Astrocyte (in vitro differentiated cells and primary cell): ENCODE measurements at regions not wholly inside any gene's neighbourhood (a gene's known extent, or its start where the extent isn't known, plus 50 kb on each side); places are given as distances from the start of the nearest gene placed in this dataset.

Experiments
- DNase-seq: peaks from one replicate; pipeline ENCODE4 v3.0.0-alpha.2; 2010; ENCODE audit warnings: low read depth
- FAIRE-seq: peaks from 2 replicates; lab custom pipeline; 2011; peaks lifted over from hg19 to GRCh38; lab: Jason Lieb, UNC
- H2AFZ ChIP-seq: 2 replicates; pipeline ENCODE4 v1.6.0; 2012; ENCODE audit warnings: low read depth, low read length, inconsistent platforms
- H3K27ac ChIP-seq: 2 replicates; pipeline ENCODE4 v1.5.1; 2011; ENCODE audit warnings: low read depth, low read length, inconsistent platforms
- H3K27me3 ChIP-seq: 2 replicates; pipeline ENCODE4 v1.6.0; 2011; ENCODE audit warnings: low read length, inconsistent platforms; ENCODE audit not compliant: insufficient read depth
- H3K36me3 ChIP-seq: 2 replicates; pipeline ENCODE4 v1.5.1; 2011; ENCODE audit warnings: low read length, inconsistent platforms; ENCODE audit not compliant: insufficient read depth
- H3K4me1 ChIP-seq: 2 replicates; pipeline ENCODE4 v1.5.1; 2011; ENCODE audit warnings: low read length, inconsistent platforms; ENCODE audit not compliant: insufficient read depth
- H3K4me2 ChIP-seq: 2 replicates; pipeline ENCODE4 v1.6.0; 2012; ENCODE audit warnings: low read length, inconsistent platforms
- H3K4me3 ChIP-seq: 2 replicates; pipeline ENCODE4 v1.5.1; 2011; ENCODE audit warnings: low read depth, mild to moderate bottlenecking, low read length, inconsistent platforms; ENCODE audit not compliant: insufficient read depth
- H3K79me2 ChIP-seq: 2 replicates; pipeline ENCODE4 v1.6.0; 2012; ENCODE audit warnings: mild to moderate bottlenecking, low read length, inconsistent platforms; ENCODE audit not compliant: insufficient read depth
- H3K9ac ChIP-seq: 2 replicates; pipeline ENCODE4 v1.6.0; 2012; ENCODE audit warnings: mild to moderate bottlenecking, low read length, inconsistent platforms
- H3K9me3 ChIP-seq: 2 replicates; pipeline ENCODE4 v1.5.1; 2012; ENCODE audit warnings: low read depth, mild to moderate bottlenecking, low read length, inconsistent platforms; ENCODE audit not compliant: insufficient read depth
- H4K20me1 ChIP-seq: 2 replicates; pipeline ENCODE4 v1.6.0; 2012; ENCODE audit warnings: low read length, inconsistent platforms; ENCODE audit not compliant: insufficient read depth
- H3K27ac Mint-ChIP-seq: one replicate; pipeline ENCODE4 v1.8.0; 2021; ENCODE audit warnings: mild to moderate bottlenecking, mixed read lengths; ENCODE audit not compliant: unreplicated experiment
- H3K27me3 Mint-ChIP-seq: one replicate; pipeline ENCODE4 v1.8.0; 2021; ENCODE audit warnings: low read depth, mixed read lengths; ENCODE audit not compliant: unreplicated experiment
- H3K36me3 Mint-ChIP-seq: one replicate; pipeline ENCODE4 v1.8.0; 2021; ENCODE audit warnings: low read depth, mixed read lengths; ENCODE audit not compliant: unreplicated experiment
- H3K4me1 Mint-ChIP-seq: one replicate; pipeline ENCODE4 v1.8.0; 2021; ENCODE audit warnings: low read depth, mixed read lengths; ENCODE audit not compliant: unreplicated experiment
- H3K4me3 Mint-ChIP-seq: one replicate; pipeline ENCODE4 v1.8.0; 2021; ENCODE audit warnings: mild to moderate bottlenecking, moderate library complexity, mixed read lengths; ENCODE audit not compliant: unreplicated experiment
- H3K9me3 Mint-ChIP-seq: one replicate; pipeline ENCODE4 v1.8.0; 2021; ENCODE audit warnings: mild to moderate bottlenecking, mixed read lengths; ENCODE audit not compliant: unreplicated experiment
- CTCF ChIP-seq: IDR thresholded peaks from 2 replicates; pipeline ENCODE4 v1.5.1; 2011; ENCODE audit warnings: low read depth, mild to moderate bottlenecking, inconsistent platforms, low read length, moderate library complexity; ENCODE audit not compliant: insufficient read depth
- EZH2 ChIP-seq: IDR thresholded peaks from 2 replicates; pipeline ENCODE4 v1.6.1; 2012; ENCODE audit warnings: mild to moderate bottlenecking, low read length, inconsistent platforms; ENCODE audit not compliant: insufficient read depth

GRCh38 chr1:188365874-188366273, 1537.1 kb downstream of the PLA2G4A start:
- Histone ChIP-seq H3K4me3 (no peak overlapping the region), H3K9ac (no peak overlapping the region), H2AFZ (no peak overlapping the region), H4K20me1 (no peaks in the 10 kb centered on the region), H3K27me3 (no peaks in the 10 kb centered on the region), H3K79me2 (no peaks in the 10 kb centered on the region), H3K4me2 (no peak overlapping the region), H3K9me3 (no peaks in the 10 kb centered on the region), H3K4me1 (no peaks in the 10 kb centered on the region), H3K27ac (no peak overlapping the region), H3K36me3 (no peaks in the 10 kb centered on the region)
- H3K4me1 Mint-ChIP-seq = no peaks in the 10 kb centered on the region
- H3K36me3 Mint-ChIP-seq = no peaks in the 10 kb centered on the region
- no peaks in the 10 kb centered on the region for H3K9me3 Mint-ChIP-seq
- no peak overlapping the region for H3K27ac Mint-ChIP-seq
- FAIRE-seq (no peak), DNase-seq (no peak)
- H3K4me3 Mint-ChIP-seq = no peak overlapping the region
- TF ChIP-seq EZH2 (no peak), CTCF (peak; percentile 9)
- H3K27me3 Mint-ChIP-seq = no peaks in the 10 kb centered on the region

- Histone ChIP-seq H3K9ac (no peak overlapping the region), H3K4me1 (no peaks in the 10 kb centered on the region), H3K27ac (no peak overlapping the region), H4K20me1 (no peaks in the 10 kb centered on the region), H3K9me3 (no peaks in the 10 kb centered on the region), H3K4me2 (no peak overlapping the region), H3K36me3 (no peaks in the 10 kb centered on the region), H3K4me3 (no peak overlapping the region), H3K79me2 (no peaks in the 10 kb centered on the region), H2AFZ (no peak overlapping the region), H3K27me3 (no peaks in the 10 kb centered on the region)
- Mint-ChIP-seq H3K27ac (no peak overlapping the region), H3K27me3 (no peaks in the 10 kb centered on the region), H3K36me3 (no peaks in the 10 kb centered on the region), H3K4me3 (no peak overlapping the region), H3K4me1 (no peaks in the 10 kb centered on the region), H3K9me3 (no peaks in the 10 kb centered on the region)
- no peak for DNase-seq
- TF ChIP-seq EZH2 (no peak), CTCF (no peak)
- no peak for FAIRE-seq
Observed at GRCh38 chr1:188367661-188368060, 1538.9 kb downstream of the PLA2G4A start.

GRCh38 chr1:188371295-188371806, 1542.6 kb downstream of the PLA2G4A start:
- Histone ChIP-seq H3K79me2 (no peaks in the 10 kb centered on the region), H3K4me2 (no peak overlapping the region), H3K4me1 (no peaks in the 10 kb centered on the region), H2AFZ (no peak overlapping the region), H3K9ac (no peak overlapping the region), H3K4me3 (no peak overlapping the region), H3K27ac (no peak overlapping the region), H4K20me1 (no peaks in the 10 kb centered on the region), H3K36me3 (no peaks in the 10 kb centered on the region), H3K27me3 (no peaks in the 10 kb centered on the region), H3K9me3 (no peaks in the 10 kb centered on the region)
- no peaks in the 10 kb centered on the region for H3K36me3 Mint-ChIP-seq
- H3K4me3 Mint-ChIP-seq = no peak overlapping the region
- no peaks in the 10 kb centered on the region for H3K27me3 Mint-ChIP-seq
- no peak overlapping the region for H3K27ac Mint-ChIP-seq
- TF ChIP-seq EZH2 (no peak), CTCF (no peak)
- H3K4me1 Mint-ChIP-seq = no peaks in the 10 kb centered on the region
- peaks cover 2% of the 10 kb centered on the region for H3K9me3 Mint-ChIP-seq
- FAIRE-seq = no peak
- no peak for DNase-seq
